NCI-H1694 (cell line): ENCODE measurements at regions not wholly inside any gene's neighbourhood (a gene's known extent, or its start where the extent isn't known, plus 50 kb on each side); places are given as distances from the start of the nearest gene placed in this dataset.

ENCODE experiments used
- DNase-seq: peaks from one replicate; lab custom pipeline; 2025; lab: John Stamatoyannopoulos, UW

- DNase-seq = no peak
Measured at GRCh38 chr5:10876006-10876744, 115.1 kb upstream of the DAP start.

- no peak for DNase-seq
Measured at GRCh38 chr5:10875201-10875768, 114.3 kb upstream of the DAP start.

GRCh38 chr5:10874541-10874940 is 113.5 kb upstream of the DAP start:
- DNase-seq = no peak

GRCh38 chr5:10870791-10871190 is 109.8 kb upstream of the DAP start:
- DNase-seq = no peak

GRCh38 chr5:10868956-10869355 is 107.9 kb upstream of the DAP start:
- no peak for DNase-seq

- no peak for DNase-seq
Measured at GRCh38 chr5:10867389-10868303, 106.6 kb upstream of the DAP start.

- DNase-seq = no peak
Measured at GRCh38 chr5:10866913-10867312, 105.9 kb upstream of the DAP start.

- DNase-seq = peak; percentile 73
Measured at GRCh38 chr5:10863763-10864383, 102.8 kb upstream of the DAP start.

GRCh38 chr5:10862085-10862484 is 101.1 kb upstream of the DAP start:
- no peak for DNase-seq

- no peak for DNase-seq
Measured at GRCh38 chr5:10861423-10861790, 100.4 kb upstream of the DAP start.

- no peak for DNase-seq
Measured at GRCh38 chr5:10860645-10861422, 99.8 kb upstream of the DAP start.

GRCh38 chr5:10860196-10860543 is 99.1 kb upstream of the DAP start:
- no peak for DNase-seq

GRCh38 chr5:10859393-10860195 is 98.6 kb upstream of the DAP start:
- no peak for DNase-seq

- DNase-seq = no peak
Measured at GRCh38 chr5:10858945-10859344, 97.9 kb upstream of the DAP start.

GRCh38 chr5:10858307-10858706 is 97.3 kb upstream of the DAP start:
- no peak for DNase-seq

- no peak for DNase-seq
Measured at GRCh38 chr5:10857338-10857733, 96.3 kb upstream of the DAP start.

- peak; percentile 48 for DNase-seq
Measured at GRCh38 chr5:10856683-10857337, 95.8 kb upstream of the DAP start.

- DNase-seq = no peak
Measured at GRCh38 chr5:10856071-10856470, 95.0 kb upstream of the DAP start.

- DNase-seq = no peak
Measured at GRCh38 chr5:10854506-10855277, 93.7 kb upstream of the DAP start.

- no peak for DNase-seq
Measured at GRCh38 chr5:10853154-10853553, 92.1 kb upstream of the DAP start.
